C4-2B (cell line): ENCODE measurements at regions not wholly inside any gene's neighbourhood (a gene's known extent, or its start where the extent isn't known, plus 50 kb on each side); places are given as distances from the start of the nearest gene placed in this dataset.

Source experiments
- ZFX ChIP-seq: fragments of 450-650 bp; IDR thresholded peaks from 2 replicates; pipeline ENCODE4 v1.6.1; 2017
- TF ChIP-seq, protein P1 (sequence below): fragments of 450-650 bp; conservative IDR thresholded peaks from 2 replicates; pipeline ENCODE4 v1.5.1; 2017; ENCODE audit warnings: mild to moderate bottlenecking

DNA sequence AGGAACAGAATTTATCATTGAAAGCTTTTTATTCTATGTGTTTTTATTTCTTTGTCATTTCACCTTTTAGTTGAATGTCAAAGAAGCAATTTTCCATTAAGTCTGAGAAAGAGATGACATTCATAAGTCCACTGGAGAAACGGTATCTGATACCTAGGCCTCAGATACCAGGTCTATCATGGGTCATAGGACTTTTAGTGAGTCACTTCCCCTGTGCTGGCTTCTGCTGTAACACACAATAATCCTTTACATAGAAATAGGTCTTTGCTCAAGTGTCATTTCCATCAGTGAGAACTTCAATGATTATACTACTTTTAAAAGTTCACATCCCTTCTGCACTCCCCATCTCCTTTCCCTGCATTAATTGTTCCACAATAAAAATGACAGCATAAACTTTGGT is 125.5 kb upstream of the ARMCX2 start:
- TF ChIP-seq, protein P1, sequence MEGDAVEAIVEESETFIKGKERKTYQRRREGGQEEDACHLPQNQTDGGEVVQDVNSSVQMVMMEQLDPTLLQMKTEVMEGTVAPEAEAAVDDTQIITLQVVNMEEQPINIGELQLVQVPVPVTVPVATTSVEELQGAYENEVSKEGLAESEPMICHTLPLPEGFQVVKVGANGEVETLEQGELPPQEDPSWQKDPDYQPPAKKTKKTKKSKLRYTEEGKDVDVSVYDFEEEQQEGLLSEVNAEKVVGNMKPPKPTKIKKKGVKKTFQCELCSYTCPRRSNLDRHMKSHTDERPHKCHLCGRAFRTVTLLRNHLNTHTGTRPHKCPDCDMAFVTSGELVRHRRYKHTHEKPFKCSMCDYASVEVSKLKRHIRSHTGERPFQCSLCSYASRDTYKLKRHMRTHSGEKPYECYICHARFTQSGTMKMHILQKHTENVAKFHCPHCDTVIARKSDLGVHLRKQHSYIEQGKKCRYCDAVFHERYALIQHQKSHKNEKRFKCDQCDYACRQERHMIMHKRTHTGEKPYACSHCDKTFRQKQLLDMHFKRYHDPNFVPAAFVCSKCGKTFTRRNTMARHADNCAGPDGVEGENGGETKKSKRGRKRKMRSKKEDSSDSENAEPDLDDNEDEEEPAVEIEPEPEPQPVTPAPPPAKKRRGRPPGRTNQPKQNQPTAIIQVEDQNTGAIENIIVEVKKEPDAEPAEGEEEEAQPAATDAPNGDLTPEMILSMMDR, result no peak
- TF ChIP-seq ZFX, result no peak
